T-cell (primary cell): ENCODE measurements at regions not wholly inside any gene's neighbourhood (a gene's known extent, or its start where the extent isn't known, plus 50 kb on each side); places are given as distances from the start of the nearest gene placed in this dataset.

Experiments used
- ATAC-seq, 4 experiments: fragments of 200-7000 bp in 3 of 4; fragments of 150-1000 bp in 1 of 4; cut with Tn5 transposase; replicated peaks in 1 of 4; 1 replicate in 3 of 4; 2 replicates in 1 of 4; pipeline ENCODE4 v1.10.0; 2021; ENCODE audit warnings: moderate library complexity in 3 of 4, mild to moderate bottlenecking in 2 of 4, moderate number of reproducible peaks in 1 of 4
- CTCF ChIA-PET, 2 donors: fragments of 300-600 bp; sonication (Branson Sonifier 250); formaldehyde crosslinking; loops; one replicate each; lab custom pipeline; 2022; ENCODE audit warnings: antibody characterized with exemption in 2 of 2; lab: Charles Lee
- POLR2A ChIA-PET, 2 donors: fragments of 300-600 bp; sonication (Branson Sonifier 250); formaldehyde crosslinking; loops; one replicate each; lab custom pipeline; 2022; ENCODE audit warnings: antibody characterized with exemption in 2 of 2; lab: Charles Lee
- DNase-seq, 35 experiments: peaks; one replicate each; pipeline versions ENCODE4 v3.0.0 to v3.0.0-alpha.2; 2013 to 2023
- H3K27ac ChIP-seq: one replicate; pipeline ENCODE4 v1.5.1; 2013; ENCODE audit warnings: low read length
- H3K27me3 ChIP-seq, 2 experiments: replicated peaks in 1 of 2; 1 replicate in 1 of 2; 2 replicates in 1 of 2; pipeline versions ENCODE4 v1.6.1 to v1.7.0; 2013; ENCODE audit warnings: low read length in 1 of 2, mixed read lengths in 1 of 2; ENCODE audit not compliant: control insufficient read depth in 2 of 2, insufficient read depth in 2 of 2; ENCODE audit errors: extremely low read depth in 1 of 2
- H3K36me3 ChIP-seq, 2 donors: 1 replicate in 1 of 2; 2 replicates in 1 of 2; pipeline versions ENCODE4 v1.6.1 to v1.7.0; 2013; ENCODE audit warnings: low read length in 1 of 2; ENCODE audit not compliant: control insufficient read depth in 2 of 2, insufficient read depth in 1 of 2; ENCODE audit errors: extremely low read depth in 1 of 2
- H3K4me1 ChIP-seq, 2 experiments: 1 replicate in 1 of 2; 2 replicates in 1 of 2; pipeline versions ENCODE4 v1.6.1 to v1.7.0; 2013; ENCODE audit warnings: low read length in 2 of 2, mixed read lengths in 1 of 2; ENCODE audit not compliant: insufficient read depth in 2 of 2, control insufficient read depth in 1 of 2; ENCODE audit errors: extremely low read depth in 1 of 2
- H3K4me3 ChIP-seq, 2 donors: 1 replicate in 1 of 2; 2 replicates in 1 of 2; pipeline versions ENCODE4 v1.5.1 to v1.7.0; 2013; ENCODE audit warnings: mild to moderate bottlenecking in 2 of 2, low read length in 1 of 2, moderate library complexity in 1 of 2; ENCODE audit not compliant: control insufficient read depth in 1 of 2; ENCODE audit errors: extremely low read depth in 1 of 2
- H3K9me3 ChIP-seq: 2 replicates; pipeline ENCODE4 v1.7.0; 2013
- H3K27ac Mint-ChIP-seq, 2 donors: one replicate each; pipeline ENCODE4 v1.8.0; 2020 to 2021; ENCODE audit warnings: mild to moderate bottlenecking in 2 of 2, mixed read lengths in 2 of 2
- H3K27me3 Mint-ChIP-seq, 2 donors: one replicate each; pipeline ENCODE4 v1.8.0; 2021 to 2022; ENCODE audit warnings: mixed read lengths in 2 of 2
- H3K36me3 Mint-ChIP-seq: one replicate; pipeline ENCODE4 v1.8.0; 2021; ENCODE audit warnings: mixed read lengths
- H3K4me1 Mint-ChIP-seq, 3 donors: one replicate each; pipeline ENCODE4 v1.8.0; 2020 to 2022; ENCODE audit warnings: mixed read lengths in 3 of 3, mild to moderate bottlenecking in 1 of 3
- H3K4me3 Mint-ChIP-seq, 3 donors: one replicate each; pipeline ENCODE4 v1.8.0; 2020 to 2022; ENCODE audit warnings: mild to moderate bottlenecking in 3 of 3, mixed read lengths in 3 of 3, moderate library complexity in 3 of 3
- H3K9me3 Mint-ChIP-seq, 3 donors: one replicate each; pipeline ENCODE4 v1.8.0; 2020 to 2022; ENCODE audit warnings: mixed read lengths in 3 of 3
- WGBS: methylation state at CpG from one replicate; pipeline ENCODE4 v1.1.5; 2013; ENCODE audit warnings: missing lambda C conversion rate; ENCODE audit not compliant: insufficient coverage; 5-methylcytosine and 5-hydroxymethylcytosine counted together

GRCh38 chr5:71828291-71829040 is 109.4 kb downstream of the CARTPT start:
- CTCF ChIA-PET, result no interaction called here
- peaks cover 0 to 3% of the 10 kb centered on the region in 2 donors for H3K27me3 Mint-ChIP-seq
- H3K36me3 Mint-ChIP-seq, result no peaks in the 10 kb centered on the region
- H3K27ac Mint-ChIP-seq, result no peak overlapping the region
- H3K4me1 ChIP-seq, result no peaks in the 10 kb centered on the region
- WGBS, result no CpG with 5 or more reads among the region's 2 CpGs
- no peak for ATAC-seq
- peaks cover 9 to 29% (median 26%) of the 10 kb centered on the region in 3 donors for H3K9me3 Mint-ChIP-seq
- no peak overlapping the region for H3K4me3 ChIP-seq
- H3K27ac ChIP-seq, result no peak overlapping the region
- H3K4me1 Mint-ChIP-seq, result peaks cover 0 to 3% (median 0%) of the 10 kb centered on the region in 3 donors
- POLR2A ChIA-PET, result no interaction called here
- H3K4me3 Mint-ChIP-seq, result no peak overlapping the region
- peaks cover 0 to 11% of the 10 kb centered on the region in 2 experiments for H3K27me3 ChIP-seq
- no peaks in the 10 kb centered on the region for H3K36me3 ChIP-seq
- DNase-seq, result no peak
- H3K9me3 ChIP-seq, result peaks cover 3% of the 10 kb centered on the region

DNA sequence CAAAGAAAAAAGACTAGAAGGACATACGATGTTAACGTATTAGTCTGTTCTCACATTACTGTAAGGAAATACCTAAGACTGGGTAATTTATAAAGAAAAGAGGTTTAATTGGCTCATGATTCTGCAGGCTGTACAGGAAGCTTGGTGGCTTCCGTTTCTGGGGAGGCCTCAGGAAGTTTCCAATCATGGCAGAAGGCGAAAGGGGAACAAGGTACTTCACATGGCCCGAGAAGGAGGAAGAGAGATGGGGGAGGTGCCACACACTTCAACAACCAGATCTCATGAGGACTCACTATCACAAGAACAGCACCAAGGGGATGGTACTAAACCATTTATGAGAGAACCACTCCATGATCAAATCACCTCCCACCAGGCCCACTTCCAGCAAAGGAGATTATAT is 110.1 kb downstream of the CARTPT start:
- H3K4me3 Mint-ChIP-seq, result no peak overlapping the region
- peaks cover 0 to 11% of the 10 kb centered on the region in 2 experiments for H3K27me3 ChIP-seq
- no peak for ATAC-seq
- H3K27ac Mint-ChIP-seq, result no peak overlapping the region
- CTCF ChIA-PET, result no interaction called here
- no peak for DNase-seq
- peaks cover 3% of the 10 kb centered on the region for H3K9me3 ChIP-seq
- H3K36me3 ChIP-seq, result no peaks in the 10 kb centered on the region
- H3K9me3 Mint-ChIP-seq, result peaks cover 6 to 26% (median 23%) of the 10 kb centered on the region in 3 donors
- H3K36me3 Mint-ChIP-seq, result no peaks in the 10 kb centered on the region
- POLR2A ChIA-PET, result no interaction called here
- H3K4me1 Mint-ChIP-seq, result peaks cover 0 to 3% (median 0%) of the 10 kb centered on the region in 3 donors
- no peak overlapping the region for H3K27ac ChIP-seq
- no peaks in the 10 kb centered on the region for H3K4me1 ChIP-seq
- no peak overlapping the region for H3K4me3 ChIP-seq
- no CpG with 5 or more reads among the region's 5 CpGs for WGBS
- H3K27me3 Mint-ChIP-seq, result peaks cover 0 to 3% of the 10 kb centered on the region in 2 donors

DNA sequence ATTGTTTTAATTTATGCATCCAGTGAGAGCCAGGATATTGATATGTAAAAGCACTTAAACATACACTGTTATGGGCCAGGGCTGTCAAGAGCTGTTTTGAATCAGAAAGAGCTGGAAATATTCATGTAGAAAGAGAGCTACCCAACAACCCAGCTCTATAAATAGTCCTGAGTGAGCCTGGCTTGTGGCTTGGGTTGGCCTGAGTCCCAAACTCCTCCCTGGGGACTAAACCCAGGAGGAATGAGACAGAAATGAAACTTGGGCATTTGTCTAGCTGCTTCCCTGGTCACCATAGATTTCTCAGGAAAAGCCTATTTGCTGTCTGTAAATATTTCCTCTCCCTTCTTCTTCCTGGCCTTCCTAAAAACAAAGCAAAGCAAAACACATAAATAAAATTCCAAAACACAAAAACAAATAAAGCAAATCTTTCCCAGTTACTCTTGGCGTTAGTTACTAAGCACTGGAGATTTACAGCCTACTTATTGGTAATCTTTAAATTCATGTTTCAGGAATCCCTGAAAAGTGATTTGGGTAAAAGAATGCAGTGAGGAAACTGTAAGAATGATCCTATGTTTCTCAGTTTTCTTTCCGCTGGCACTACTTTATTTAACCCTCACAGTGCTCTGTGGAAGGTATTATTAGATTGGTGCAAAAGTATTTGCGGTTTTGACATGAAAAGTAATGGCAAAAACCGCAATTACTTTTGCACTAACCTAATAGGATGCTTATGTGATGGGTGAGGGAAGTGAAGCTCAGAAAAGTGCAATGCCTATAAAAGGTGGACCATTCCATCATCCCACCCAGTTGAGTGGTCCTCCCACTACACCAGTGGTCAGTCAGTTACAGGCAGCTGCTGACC is 111.8 kb downstream of the CARTPT start:
- POLR2A ChIA-PET, result no interaction called here
- Mint-ChIP-seq H3K27me3 (peaks cover 3 to 5% of the 10 kb centered on the region in 2 donors), H3K36me3 (no peaks in the 10 kb centered on the region), H3K9me3 (peaks cover 6 to 21% (median 19%) of the 10 kb centered on the region in 3 donors), H3K4me1 (peaks cover 0 to 3% (median 0%) of the 10 kb centered on the region in 3 donors), H3K4me3 (no peak overlapping the region), H3K27ac (no peak overlapping the region)
- H3K4me3 ChIP-seq, result no peak overlapping the region
- H3K27ac ChIP-seq, result no peak overlapping the region
- CTCF ChIA-PET, result no interaction called here
- H3K36me3 ChIP-seq, result no peaks in the 10 kb centered on the region
- H3K9me3 ChIP-seq, result peaks cover 3% of the 10 kb centered on the region
- peaks cover 0 to 11% of the 10 kb centered on the region in 2 experiments for H3K27me3 ChIP-seq
- H3K4me1 ChIP-seq, result no peaks in the 10 kb centered on the region
- ATAC-seq (no peak), DNase-seq (no peak)
- no CpG with 5 or more reads among the region's 4 CpGs for WGBS

- POLR2A ChIA-PET, result interaction anchor here in 1 of 2 donors (0.7 kb wide), 1 partner anchor 840 kb away, joined by 3 read pairs; no protein-coding TSS in a partner anchor
- no peaks in the 10 kb centered on the region for H3K27me3 ChIP-seq
- no peak overlapping the region for H3K4me3 ChIP-seq
- Mint-ChIP-seq H3K27ac (no peak overlapping the region), H3K4me3 (no peak overlapping the region), H3K27me3 (peaks cover 3 to 5% of the 10 kb centered on the region in 2 donors), H3K9me3 (peaks cover 0 to 8% (median 6%) of the 10 kb centered on the region in 3 donors), H3K36me3 (no peaks in the 10 kb centered on the region), H3K4me1 (peaks cover 0 to 3% (median 0%) of the 10 kb centered on the region in 3 donors)
- CTCF ChIA-PET, result no interaction called here
- H3K36me3 ChIP-seq, result no peaks in the 10 kb centered on the region
- no peaks in the 10 kb centered on the region for H3K9me3 ChIP-seq
- no peaks in the 10 kb centered on the region for H3K4me1 ChIP-seq
- no peak overlapping the region for H3K27ac ChIP-seq
- 38% methylated on average over 1 of the region's 4 CpGs for WGBS
- DNase-seq, result no peak
- ATAC-seq, result no peak
Measured at GRCh38 chr5:71832812-71833715, 114.0 kb downstream of the CARTPT start.

- Mint-ChIP-seq H3K4me3 (no peak overlapping the region), H3K9me3 (peaks cover 0 to 1% (median under 1%) of the 10 kb centered on the region in 3 donors), H3K27ac (no peak overlapping the region), H3K27me3 (peaks cover 0 to 5% of the 10 kb centered on the region in 2 donors), H3K4me1 (no peaks in the 10 kb centered on the region), H3K36me3 (no peaks in the 10 kb centered on the region)
- ATAC-seq (no peak), DNase-seq (no peak)
- Histone ChIP-seq H3K27ac (no peak overlapping the region), H3K27me3 (no peaks in the 10 kb centered on the region), H3K36me3 (no peaks in the 10 kb centered on the region), H3K4me3 (no peak overlapping the region), H3K9me3 (no peaks in the 10 kb centered on the region), H3K4me1 (no peaks in the 10 kb centered on the region)
- ChIA-PET POLR2A (no interaction called here), CTCF (no interaction called here)
- WGBS, result 40% methylated on average over 1 of the region's 2 CpGs
Measured at GRCh38 chr5:71834601-71835000, 115.5 kb downstream of the CARTPT start.

DNA sequence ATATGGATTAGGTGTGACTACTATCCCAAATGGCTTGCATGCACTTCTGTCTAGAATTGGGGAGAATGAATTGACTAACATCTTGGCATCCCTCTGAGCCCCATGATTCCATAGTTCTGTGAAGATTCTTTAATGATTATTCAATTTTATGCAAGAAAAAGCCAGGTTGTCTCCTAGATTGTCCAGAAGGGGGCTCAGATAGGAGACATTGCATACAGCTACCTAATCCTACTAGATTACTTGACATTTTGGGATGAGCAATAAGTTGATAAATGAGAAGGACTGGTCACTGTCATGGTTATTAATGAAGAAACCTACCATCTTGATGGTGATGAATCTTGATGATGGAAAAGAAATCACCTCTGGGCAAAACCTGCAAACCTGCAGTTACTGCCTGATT is 117.0 kb downstream of the CARTPT start:
- Mint-ChIP-seq H3K4me3 (no peak overlapping the region), H3K36me3 (no peaks in the 10 kb centered on the region), H3K27ac (no peak overlapping the region), H3K4me1 (no peaks in the 10 kb centered on the region), H3K27me3 (peaks cover 0 to 8% of the 10 kb centered on the region in 2 donors), H3K9me3 (no peaks in the 10 kb centered on the region)
- ChIA-PET CTCF (interaction anchor here in 1 of 2 donors (0.6 kb wide), 1 partner anchor 169 kb away, joined by 7 read pairs; no protein-coding TSS in a partner anchor), POLR2A (no interaction called here)
- Histone ChIP-seq H3K36me3 (no peaks in the 10 kb centered on the region), H3K9me3 (no peaks in the 10 kb centered on the region), H3K4me3 (no peak overlapping the region), H3K27me3 (no peaks in the 10 kb centered on the region), H3K27ac (no peak overlapping the region), H3K4me1 (no peaks in the 10 kb centered on the region)
- ATAC-seq, result no peak
- no peak for DNase-seq
